Stimulated activated CD4-positive, alpha-beta T cell treated with anti-CD3 and anti-CD28 coated beads, Interleukin-2, amount 100 ng/mL, for 48 hours (primary cell): ENCODE measurements at regions not wholly inside any gene's neighbourhood (a gene's known extent, or its start where the extent isn't known, plus 50 kb on each side); places are given as distances from the start of the nearest gene placed in this dataset.

ENCODE experiments used
- DNase-seq, 2 donors: peaks; one replicate each; pipeline ENCODE4 v3.0.0-alpha.2; 2020

DNA sequence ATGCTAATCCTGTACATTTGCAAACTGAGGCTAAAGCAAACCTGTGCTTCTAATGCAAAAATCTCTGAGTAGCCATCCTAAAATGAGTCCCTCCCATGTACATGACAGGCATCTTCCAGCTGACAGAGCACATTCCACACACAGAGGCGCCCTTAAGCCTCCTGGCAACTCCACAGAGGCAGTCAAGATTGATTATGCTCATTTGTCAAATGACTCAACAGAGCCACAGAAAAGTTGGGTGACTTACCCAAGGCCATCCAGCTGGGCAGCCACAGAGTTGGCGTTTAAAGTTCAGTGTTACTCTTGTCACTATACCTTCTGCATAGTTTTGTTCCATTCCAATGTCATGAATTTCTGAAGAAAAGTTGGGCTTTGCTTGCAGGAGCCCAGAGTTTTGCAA lies 394.6 kb upstream of the FGF13 start:
- no peak for DNase-seq

DNA sequence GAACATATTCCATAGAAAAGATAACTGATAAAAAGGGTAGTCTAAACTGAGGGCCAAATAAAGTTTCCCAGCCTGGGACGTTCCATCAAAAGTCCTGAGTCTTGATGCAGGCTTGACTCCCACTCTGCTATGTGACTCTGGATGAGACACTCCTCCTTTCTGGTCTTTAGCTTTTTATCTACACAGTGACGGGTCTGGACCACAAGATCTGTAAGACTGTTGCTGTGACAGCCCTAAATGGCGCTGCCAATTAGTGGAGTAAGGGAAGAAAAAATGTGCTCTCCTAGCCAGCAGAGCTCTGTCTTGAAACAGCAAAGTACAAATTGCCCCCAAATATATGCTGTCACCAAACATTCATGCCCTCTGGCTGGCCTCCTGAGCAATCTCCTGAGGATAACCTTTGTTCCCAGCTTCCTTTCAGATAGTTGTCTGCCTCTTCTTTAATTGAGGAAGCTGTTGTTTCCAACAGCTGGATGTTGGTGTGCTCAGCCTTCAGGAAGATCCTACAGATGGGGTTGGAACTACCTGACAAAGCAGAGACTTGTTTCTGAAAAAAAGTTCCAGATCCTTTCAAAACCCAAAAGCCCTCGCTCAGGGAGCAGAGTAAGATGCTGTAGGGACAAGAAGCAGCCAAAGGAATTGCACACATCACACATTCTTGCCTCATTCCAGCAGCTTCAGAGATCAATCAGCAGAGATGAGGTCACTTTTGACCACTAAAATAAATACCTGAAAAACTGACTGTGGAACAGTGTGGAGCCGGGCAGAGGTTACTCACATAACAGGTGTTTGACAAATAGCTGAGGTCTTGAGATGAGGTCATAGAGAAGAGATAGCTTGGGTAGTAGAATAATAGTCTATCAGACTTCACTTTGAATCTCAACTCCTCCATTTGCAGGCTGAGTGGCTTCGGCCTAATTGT lies 383.4 kb upstream of the FGF13 start:
- DNase-seq, result no peak

DNA sequence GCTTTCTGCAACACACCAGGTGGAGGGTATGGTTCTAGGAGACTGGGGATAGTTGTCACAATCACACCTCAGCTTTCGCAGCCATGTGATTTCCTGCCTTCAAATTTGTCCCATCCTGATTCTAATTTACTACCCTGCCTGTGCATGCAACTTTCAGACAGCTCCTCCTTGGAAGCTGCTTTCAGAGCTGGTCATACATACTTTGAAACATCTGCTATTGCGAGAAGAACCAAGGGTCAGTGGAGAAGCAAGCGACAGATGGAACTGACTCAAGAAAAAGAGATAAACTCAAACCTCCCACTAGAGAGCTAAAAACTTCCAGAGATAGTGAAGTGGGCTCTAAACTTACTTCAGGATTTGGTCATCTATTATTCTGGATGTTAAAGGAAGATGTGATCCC lies 381.7 kb upstream of the FGF13 start:
- DNase-seq, result no peak

DNA sequence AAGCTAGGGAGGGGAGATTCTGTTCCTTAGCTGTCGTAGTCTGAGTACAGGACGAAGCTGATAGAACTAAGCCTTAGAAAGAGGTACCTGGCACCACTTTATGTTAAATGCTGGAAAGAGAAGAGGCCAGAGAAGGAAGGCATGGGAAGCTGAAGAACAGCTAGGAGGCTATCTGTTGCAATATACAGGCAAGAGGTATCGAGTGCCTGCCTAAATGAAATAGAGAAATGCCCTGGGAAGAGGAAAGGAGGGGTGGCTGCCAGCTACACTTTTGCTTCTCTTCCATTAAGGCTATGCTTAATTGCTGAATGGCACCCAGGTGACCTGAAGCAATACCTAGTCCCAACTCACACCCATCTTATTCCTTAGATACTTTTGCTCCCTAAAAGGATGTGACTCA lies 380.4 kb upstream of the FGF13 start:
- no peak for DNase-seq

DNA sequence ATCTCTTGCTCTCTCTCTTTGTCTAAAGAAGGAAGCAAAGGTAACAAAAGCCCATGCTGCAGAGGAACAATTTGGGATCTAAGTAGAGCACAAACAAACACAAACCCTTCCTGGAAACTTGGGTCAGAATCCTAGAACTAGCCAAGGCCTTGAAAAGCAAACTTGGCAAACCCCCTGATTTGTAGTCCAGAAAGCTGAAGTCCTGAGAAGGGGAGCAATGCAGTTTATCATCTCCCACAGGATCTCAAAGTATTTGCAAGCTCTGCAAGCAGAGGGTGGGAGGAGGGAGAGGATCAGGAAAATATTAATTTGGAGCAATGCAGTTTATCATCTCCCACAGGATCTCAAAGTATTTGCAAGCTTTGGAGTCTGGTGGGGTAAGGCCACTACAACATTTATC lies 379.5 kb upstream of the FGF13 start:
- no peak for DNase-seq

DNA sequence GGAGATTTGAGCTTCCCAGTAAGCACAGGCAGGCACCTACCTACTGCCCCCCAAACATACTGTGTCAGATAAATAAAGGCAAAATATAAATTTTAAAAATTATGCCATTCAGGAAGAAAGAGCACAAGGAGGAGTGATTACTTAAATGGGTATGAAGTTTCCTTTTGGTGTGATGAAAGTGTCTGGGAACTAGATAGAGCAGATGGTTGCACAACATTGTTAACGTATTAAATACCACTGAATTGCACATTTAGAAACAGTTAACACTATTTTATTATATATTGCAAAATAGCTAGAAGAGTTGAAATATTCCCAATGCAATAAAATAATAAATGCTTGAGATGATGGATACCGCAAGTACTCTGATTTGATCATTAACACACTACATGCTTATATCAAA lies 374.7 kb upstream of the FGF13 start:
- DNase-seq, result no peak

DNA sequence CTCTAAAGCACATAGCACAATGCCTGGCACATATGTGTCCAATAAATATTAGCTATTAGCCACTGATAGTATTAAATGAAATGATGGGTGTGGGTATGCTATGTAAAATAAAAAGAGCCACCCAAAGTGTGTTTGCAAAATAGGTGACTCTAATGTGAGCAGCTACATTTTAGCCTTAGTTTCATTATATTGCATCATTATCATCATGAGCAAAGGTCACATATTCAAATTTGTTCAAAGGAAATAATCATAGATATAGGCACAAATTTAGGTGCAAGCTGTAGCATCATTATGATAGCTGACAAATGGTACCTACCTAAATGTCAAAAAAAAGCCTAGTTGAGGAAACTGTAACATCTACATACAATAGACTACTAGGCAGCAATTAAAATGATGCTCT lies 373.9 kb upstream of the FGF13 start:
- no peak for DNase-seq

DNA sequence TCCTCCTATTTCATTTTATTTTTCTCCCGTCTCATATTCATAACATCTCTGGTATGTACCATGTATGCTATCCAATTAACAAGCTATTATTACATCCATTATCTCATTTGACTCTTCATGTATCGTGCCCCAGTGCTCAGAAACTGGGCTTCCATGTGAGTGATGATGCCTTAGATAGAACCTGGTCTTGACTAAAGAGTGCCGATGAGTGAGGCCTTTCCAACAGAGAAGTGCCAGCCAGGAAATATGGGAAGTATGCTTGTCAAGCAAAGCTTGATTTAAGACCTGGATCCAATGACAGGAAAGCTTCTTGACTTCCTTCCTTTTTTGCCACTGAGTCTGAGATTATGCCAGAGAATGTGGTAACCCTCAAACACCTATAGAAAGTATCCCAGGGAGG lies 371.7 kb upstream of the FGF13 start:
- DNase-seq, result no peak

DNA sequence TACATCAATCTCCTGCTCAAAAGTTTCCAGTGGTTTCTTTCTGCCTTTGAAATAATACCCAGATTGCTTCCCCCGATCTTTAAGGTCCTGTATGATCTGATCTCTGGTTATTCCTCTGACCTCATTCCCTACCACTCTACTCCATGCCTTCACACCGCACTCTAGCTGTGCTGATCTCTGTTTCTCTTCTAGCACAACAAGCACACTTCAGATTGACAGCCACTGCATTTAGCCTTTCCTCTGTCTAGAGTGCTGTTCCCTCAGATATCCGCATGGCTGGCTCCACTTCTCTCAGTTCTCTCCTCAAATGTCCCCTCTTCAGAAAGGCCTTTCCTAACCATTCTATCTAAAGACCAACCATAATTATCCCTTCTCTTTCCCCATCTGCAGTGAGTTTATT lies 370.4 kb upstream of the FGF13 start:
- no peak for DNase-seq

DNA sequence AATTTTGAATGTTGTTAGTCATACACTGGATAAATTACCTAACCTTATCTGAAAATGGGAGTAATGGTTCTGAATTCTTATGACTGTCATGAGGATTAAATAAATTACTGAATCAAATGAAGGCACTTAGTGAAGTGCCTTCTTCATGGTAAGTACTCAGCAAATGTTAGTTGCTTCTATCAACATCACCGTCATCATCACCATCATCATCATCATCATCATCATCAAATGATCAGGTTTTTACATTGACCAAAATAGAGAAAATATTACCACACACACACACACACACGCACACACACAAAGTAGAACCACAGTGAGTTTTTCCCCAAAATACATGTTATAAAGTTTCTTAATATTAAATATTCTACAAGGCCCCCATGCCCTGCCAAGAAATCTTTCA lies 368.3 kb upstream of the FGF13 start:
- DNase-seq, result no peak

DNA sequence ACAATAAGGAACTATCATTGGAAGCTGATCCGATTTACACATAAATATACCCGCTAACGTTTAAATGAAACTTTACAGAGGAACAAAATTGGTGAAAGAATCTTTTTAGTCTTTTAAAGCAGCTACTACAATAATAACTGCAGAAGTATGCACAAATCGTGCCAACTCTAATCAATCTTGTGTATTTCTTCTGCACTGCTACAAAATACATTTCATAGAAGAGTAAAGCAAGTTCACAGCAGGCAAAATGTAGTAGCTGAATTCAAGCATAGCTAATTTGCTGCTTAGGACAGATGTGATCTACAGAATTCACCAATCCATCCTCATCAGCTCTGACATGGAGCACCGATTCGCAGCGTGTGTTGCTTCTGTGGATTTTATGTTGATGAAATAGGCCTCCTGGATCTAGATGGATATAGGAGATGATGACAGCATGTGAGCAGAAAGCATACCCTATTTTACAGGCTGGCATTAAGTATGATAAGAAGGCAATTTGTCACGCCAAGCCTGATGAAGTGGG lies 367.3 kb upstream of the FGF13 start:
- no peak for DNase-seq

DNA sequence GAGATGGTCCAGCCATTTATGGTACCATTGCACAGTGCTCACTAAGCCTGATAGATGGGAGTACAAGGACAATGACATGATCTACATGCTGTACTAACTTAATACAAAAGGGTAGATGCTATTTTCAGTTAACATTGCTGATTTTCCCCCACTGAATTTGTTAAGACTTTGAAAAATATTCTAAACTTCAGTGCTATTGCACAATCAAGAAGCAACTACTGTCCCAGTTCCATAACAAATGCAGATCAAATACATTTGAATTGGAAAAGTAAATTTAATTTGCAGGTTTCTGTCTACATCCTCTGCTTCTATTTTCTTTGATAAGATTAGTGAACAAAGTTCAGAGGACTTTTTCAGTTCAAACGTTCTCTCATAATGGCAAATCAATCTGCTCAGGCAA lies 366.8 kb upstream of the FGF13 start:
- no peak for DNase-seq

DNA sequence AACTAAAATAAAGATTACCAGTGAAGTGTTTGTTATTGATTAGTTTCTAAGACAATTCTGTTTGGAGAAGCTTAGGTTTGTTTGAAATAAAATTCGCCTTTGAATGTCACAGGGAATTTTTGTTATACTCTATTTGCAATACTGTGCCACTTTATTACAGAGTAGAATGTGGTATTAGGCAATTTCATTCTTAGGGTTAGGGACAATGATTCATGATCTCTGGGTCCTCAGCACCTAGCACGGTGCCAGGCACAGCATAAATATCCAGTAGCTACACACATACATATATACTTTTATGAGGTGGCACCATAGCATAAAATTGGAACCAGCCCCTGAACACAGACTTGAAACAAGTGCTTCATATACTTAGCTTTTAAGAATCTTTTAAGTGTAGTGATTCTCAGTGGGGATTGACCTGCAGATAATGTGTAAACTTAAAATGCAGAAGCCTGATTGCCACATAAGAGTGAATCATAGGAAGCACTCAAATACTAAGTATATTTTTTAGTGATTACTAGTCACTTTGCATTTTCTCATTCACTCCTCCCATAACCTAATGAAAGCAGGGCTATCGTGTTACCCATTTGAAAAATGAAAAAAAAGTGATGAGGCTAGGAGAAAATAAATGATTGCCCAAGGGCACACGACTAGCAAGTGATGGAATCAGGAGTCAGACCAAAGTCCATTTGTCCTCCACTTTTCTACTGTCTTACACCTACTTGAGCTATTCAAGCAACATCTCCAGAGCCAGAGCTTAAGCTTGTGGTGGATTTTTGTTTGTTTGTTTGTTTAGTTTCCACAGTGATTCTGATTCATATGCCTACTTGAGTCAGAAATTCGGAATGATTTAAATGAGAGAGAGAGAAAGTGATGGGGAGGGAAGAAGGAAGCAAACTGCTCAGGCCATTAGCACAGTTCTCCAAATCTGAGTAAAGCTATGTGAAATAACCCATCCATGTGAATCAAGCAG lies 366.0 kb upstream of the FGF13 start:
- no peak for DNase-seq

DNA sequence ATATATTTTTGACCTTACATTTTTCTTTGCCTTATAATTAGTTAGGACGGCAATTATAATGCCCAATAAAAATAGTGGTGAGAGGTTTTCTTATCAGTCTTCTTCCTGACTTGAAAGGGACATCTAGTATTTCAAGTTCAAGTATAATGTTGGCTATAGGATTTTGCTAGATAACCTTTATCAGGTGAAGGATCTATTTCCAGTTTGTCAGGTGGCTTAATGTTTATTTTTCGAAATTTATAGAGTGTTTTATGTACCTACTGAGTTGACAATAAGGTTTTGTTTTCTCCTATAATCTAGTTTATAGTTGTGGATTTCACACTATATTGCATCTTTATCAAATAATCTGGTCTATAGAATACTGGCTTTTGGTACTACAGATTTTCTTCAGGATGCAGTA lies 351.8 kb upstream of the FGF13 start:
- DNase-seq, result no peak

DNA sequence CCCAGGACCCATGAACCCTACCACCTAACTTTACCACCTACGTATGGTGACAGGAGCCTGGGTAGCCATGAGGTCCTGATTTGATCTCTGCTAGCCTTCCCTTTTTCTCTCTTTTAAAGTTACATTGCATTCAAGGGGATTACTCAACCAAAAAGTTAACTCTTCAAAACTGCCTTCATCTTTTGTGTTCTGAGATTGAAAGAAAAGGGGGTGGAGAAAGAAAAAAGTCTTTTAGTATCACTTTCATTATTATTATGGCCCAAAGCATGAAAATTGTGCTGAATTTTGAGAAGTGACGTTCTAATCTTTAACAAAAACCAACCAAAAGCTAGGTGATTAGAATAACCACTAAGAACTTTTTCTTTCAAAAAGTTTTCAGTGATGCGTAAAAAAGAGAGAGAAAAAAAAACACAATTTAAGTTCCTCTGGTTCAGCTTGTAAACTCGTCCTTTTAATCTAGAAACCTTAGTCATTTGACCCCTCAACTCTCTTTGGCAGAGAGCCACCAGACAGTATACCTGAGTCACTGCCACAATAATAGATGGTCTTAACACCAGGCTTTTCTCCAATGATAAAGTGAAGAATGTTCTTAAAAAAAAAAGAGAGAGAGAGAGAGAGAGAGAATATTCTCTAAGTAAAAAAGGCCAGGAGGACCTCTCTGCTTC lies 347.4 kb upstream of the FGF13 start:
- DNase-seq, result no peak

DNA sequence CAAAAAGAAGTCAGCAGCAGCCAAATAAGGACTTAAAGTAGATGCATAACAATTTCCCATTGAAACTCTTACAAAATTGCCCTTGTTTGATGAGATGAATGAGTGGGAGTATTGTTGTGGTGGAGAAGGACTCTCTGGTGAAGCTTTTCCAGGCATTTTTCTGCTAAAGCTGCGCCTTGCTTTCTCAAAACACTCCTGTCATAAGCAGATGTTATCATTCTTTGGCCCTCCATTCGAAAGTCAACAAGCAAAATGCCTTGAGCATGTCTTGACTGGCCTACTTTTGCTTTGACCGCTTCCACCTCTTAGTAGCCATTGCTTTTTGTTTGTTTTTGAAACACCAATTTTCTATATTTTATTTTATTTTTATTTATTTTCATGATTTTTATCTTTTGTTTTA lies 340.9 kb upstream of the FGF13 start:
- no peak for DNase-seq

DNA sequence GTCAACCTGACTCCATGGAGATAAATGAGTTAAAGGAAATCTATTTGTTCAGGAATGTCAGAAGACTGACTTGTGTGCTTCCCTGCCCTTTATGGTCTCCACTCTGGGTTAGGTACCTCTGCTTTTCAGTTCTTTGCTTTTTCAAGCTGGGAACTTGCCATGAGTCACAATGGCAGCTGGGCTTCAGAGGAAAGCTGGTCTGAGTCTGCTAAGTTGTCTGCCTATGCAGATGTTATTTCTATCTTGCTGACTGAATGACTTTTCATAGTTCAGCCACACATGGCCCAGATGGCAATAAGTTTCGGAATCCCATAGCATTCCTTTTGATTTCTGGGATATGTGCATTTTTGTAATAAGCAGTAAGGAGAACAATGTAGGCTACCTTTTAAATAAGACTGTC lies 337.9 kb upstream of the FGF13 start:
- DNase-seq, result no peak

DNA sequence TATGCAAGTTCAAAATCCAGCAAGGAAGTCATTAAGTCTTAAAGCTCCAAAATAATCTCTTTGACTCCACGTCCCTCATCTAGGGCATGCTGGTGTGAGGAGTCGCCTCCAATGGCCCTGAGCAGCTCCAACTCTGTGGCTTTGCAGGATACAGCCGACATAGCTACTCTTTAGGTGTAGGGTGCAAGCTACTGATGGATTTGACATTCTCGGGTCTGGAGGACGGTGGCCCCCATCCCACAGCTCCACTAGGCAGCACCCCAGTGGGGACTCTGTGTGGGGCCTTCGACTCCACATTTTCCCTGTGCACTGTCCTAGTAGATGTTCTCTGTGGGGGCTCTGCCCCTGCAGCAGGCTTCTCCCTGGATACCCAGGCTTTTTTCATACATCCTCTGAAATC lies 333.2 kb upstream of the FGF13 start:
- no peak for DNase-seq

DNA sequence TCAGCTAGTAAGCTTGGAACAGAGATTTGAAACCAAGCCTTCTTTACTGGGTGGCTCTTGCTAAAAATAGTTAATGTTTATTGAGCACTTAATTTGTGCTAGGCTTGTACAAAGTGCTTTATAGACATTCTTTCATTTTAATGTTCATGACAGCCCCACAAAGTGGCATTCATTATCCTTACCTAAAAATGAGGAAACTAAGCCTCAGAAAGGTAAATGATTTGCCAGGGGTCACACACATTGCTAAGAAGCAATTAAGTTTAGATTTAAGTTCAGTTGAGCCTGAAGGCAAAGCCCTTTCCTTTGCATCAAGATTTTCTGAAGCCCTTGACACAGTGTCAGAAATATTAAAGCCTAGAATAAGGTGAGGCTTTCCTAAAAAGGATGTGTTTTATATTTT lies 327.5 kb upstream of the FGF13 start:
- no peak for DNase-seq

DNA sequence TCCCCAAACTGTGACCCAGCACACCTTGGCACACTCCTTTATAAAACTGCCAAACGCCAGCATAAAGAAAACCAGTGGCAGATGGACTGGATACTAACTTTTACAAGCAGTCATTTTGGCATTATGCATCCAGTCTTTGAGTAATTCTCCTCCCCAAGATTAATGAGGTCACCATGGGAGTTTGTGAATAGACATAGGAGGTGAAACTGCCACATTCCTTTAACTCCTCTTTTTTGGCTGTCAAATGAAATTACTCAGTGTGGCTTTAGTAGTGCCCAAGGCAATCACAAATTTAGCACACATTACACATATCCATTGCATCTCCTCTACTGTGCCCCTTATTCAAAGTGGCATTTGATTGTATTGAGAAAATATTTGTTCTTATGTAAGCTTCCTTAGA lies 315.3 kb upstream of the FGF13 start:
- DNase-seq, result no peak

DNA sequence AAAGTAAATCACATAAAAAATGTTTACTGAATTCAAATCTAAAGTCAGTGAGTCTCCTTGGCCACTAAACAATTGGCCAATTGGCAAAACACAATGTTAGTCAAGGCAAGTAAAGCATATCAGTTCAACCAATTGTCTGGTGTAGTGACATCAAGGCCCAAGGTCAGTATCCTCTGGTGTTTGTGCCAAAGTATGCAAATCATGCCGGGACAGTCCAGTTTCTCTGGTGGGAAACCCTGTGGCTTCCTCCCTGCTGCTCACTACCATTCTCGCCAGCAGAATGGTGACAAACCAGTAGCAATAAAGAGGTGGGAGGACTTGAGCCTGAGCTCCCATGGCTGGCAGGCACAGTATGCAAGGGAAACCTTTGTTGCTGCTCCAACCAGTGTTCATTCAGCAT lies 314.9 kb upstream of the FGF13 start:
- no peak for DNase-seq

DNA sequence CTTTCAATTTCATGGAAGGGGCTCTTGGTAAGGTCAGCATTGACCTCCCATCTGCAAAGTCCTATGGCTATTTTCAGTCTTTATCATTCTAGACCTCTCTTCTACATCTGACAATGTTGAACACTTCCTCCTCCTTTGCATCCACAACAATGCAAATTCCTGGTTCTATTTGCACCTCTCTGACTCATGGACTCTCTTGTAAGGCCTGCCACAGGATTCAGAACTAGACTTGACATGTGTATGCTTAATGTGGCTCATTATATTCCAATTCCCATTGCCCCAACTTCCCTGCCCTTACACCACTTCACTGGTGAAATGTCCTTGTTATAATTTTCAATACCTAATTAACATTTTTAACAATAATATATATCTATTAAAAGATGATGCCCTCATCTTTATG lies 314.3 kb upstream of the FGF13 start:
- DNase-seq, result no peak

DNA sequence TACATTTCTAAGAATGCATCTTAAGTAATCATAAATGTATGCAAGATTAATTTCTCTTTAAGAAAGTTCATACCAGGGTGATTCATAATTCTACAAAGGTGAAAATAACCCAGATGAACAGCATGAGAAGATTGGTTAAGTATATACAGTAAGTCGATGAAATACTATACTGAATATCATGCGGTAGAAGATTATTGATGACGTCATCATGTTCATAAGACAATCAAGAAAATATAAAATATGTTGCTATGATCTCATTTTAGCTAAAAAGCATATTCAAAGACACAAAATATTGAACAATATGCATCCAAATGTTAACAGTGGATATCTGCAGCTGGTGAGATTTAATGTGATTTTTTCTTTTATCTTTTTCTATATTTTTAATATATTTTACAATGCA lies 312.0 kb upstream of the FGF13 start:
- no peak for DNase-seq
